ENCODE measurements at regions not wholly inside any gene's neighbourhood (a gene's known extent, or its start where the extent isn't known, plus 50 kb on each side); places are given as distances from the start of the nearest gene placed in this dataset.

DNA sequence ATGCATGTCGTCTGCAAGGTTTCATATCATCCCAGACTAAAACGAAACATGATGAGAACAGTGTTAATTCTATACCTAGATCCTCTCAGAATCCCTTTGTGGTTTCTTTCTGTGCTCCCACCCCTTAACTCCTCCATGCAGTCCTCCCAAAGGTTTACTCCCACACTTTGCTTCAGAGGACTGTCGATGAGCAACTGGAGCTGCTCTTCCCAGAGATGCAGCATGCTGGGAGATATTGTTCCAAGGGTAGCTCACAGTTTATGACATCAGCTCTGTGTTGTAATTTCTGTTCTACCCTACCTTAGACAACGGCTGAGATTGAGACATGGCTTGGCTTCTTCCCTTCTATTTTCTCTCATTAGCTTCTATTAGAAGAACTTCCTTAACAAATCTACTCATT lies 313.0 kb upstream of the COL8A1 start:
- Histone ChIP-seq H3K4me3 (ENCODE audit: low read depth, low read length, poor library complexity, severe bottlenecking) (no peak overlapping the region), H3K9me3 (ENCODE audit: low read length) (no peaks in the 10 kb centered on the region), H3K36me3 (ENCODE audit: insufficient read depth, low read length) (no peaks in the 10 kb centered on the region), H4K20me1 (ENCODE audit: insufficient read depth, low read length) (no peaks in the 10 kb centered on the region), H2AFZ (ENCODE audit: low read length) (no peak overlapping the region), H3K4me2 (ENCODE audit: low read length) (no peak overlapping the region), H3K9me2 (ENCODE audit: insufficient read depth, low read length) (no peaks in the 10 kb centered on the region), H3K27ac (ENCODE audit: low read depth, low read length, poor library complexity, severe bottlenecking) (no peak overlapping the region), H3K4me1 (ENCODE audit: insufficient read depth, low read length, poor library complexity, severe bottlenecking) (no peaks in the 10 kb centered on the region), H3K79me2 (ENCODE audit: insufficient read depth, low read depth, low read length) (no peaks in the 10 kb centered on the region)
- intact Hi-C loops (cut with micrococcal nuclease; ENCODE audit: unreplicated experiment) = no loop called here
- POLR2A ChIA-PET = no interaction called here
- CTCF ChIA-PET (ENCODE audit: unreplicated experiment) = no interaction called here
- BruUV-seq (replicated peaks) = no TSS peak
- no peak for DNase-seq (ENCODE audit: low spot score)
- no peak for TF ChIP-seq EZH2phosphoT487 (IDR thresholded peaks at IDR 0.05; ENCODE audit: borderline replicate concordance, low read depth, low read length)
- TF ChIP-seq, protein P1, sequence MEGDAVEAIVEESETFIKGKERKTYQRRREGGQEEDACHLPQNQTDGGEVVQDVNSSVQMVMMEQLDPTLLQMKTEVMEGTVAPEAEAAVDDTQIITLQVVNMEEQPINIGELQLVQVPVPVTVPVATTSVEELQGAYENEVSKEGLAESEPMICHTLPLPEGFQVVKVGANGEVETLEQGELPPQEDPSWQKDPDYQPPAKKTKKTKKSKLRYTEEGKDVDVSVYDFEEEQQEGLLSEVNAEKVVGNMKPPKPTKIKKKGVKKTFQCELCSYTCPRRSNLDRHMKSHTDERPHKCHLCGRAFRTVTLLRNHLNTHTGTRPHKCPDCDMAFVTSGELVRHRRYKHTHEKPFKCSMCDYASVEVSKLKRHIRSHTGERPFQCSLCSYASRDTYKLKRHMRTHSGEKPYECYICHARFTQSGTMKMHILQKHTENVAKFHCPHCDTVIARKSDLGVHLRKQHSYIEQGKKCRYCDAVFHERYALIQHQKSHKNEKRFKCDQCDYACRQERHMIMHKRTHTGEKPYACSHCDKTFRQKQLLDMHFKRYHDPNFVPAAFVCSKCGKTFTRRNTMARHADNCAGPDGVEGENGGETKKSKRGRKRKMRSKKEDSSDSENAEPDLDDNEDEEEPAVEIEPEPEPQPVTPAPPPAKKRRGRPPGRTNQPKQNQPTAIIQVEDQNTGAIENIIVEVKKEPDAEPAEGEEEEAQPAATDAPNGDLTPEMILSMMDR (conservative IDR thresholded peaks at IDR 0.05; ENCODE audit: low read length) = no peak

- no peak for DNase-seq (ENCODE audit: low spot score)
- no peaks in the 10 kb centered on the region for H3K4me1 ChIP-seq (ENCODE audit: insufficient read depth, low read length, poor library complexity, severe bottlenecking)
- H2AFZ ChIP-seq (ENCODE audit: low read length) = no peak overlapping the region
- no peak overlapping the region for H3K27ac ChIP-seq (ENCODE audit: low read depth, low read length, poor library complexity, severe bottlenecking)
- no peak overlapping the region for H3K4me3 ChIP-seq (ENCODE audit: low read depth, low read length, poor library complexity, severe bottlenecking)
- H3K4me2 ChIP-seq (ENCODE audit: low read length) = no peak overlapping the region
- H3K36me3 ChIP-seq (ENCODE audit: insufficient read depth, low read length) = no peaks in the 10 kb centered on the region
- H4K20me1 ChIP-seq (ENCODE audit: insufficient read depth, low read length) = no peaks in the 10 kb centered on the region
- no peaks in the 10 kb centered on the region for H3K79me2 ChIP-seq (ENCODE audit: insufficient read depth, low read depth, low read length)
- BruUV-seq (replicated peaks) = no TSS peak
- no peaks in the 10 kb centered on the region for H3K9me3 ChIP-seq (ENCODE audit: low read length)
- intact Hi-C loops (cut with micrococcal nuclease; ENCODE audit: unreplicated experiment) = no loop called here
- CTCF ChIA-PET (ENCODE audit: unreplicated experiment) = no interaction called here
- POLR2A ChIA-PET = interaction anchor here (0.7 kb wide), 1 partner anchor 363 kb away, joined by 3 read pairs; no protein-coding TSS in a partner anchor
- TF ChIP-seq EZH2phosphoT487 (IDR thresholded peaks at IDR 0.05; ENCODE audit: borderline replicate concordance, low read depth, low read length) = no peak
- no peaks in the 10 kb centered on the region for H3K9me2 ChIP-seq (ENCODE audit: insufficient read depth, low read length)
Observed at GRCh38 chr3:99324636-99325203, 313.7 kb upstream of the COL8A1 start.

DNA sequence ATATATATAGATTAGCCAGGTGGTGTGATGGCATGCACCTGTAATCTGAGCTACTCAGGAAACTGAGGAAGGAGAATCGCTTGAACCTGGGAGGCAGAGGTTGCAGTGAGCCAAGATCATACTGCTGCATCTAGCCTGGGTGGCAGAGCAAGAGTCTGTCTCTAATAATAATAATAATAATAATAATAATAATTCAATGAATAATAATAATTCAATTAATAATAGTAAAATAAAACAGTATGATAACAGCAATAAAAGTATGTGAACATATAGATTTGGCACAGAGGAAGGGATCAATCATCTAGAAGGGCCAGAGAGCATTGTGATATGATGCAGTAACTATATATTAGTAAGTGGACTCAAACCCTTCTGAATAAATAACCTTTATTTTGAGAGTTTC lies 314.5 kb upstream of the COL8A1 start:
- intact Hi-C loops (cut with micrococcal nuclease; ENCODE audit: unreplicated experiment) = no loop called here
- Histone ChIP-seq H3K9me2 (ENCODE audit: insufficient read depth, low read length) (no peaks in the 10 kb centered on the region), H3K79me2 (ENCODE audit: insufficient read depth, low read depth, low read length) (no peaks in the 10 kb centered on the region), H3K4me3 (ENCODE audit: low read depth, low read length, poor library complexity, severe bottlenecking) (no peak overlapping the region), H3K4me1 (ENCODE audit: insufficient read depth, low read length, poor library complexity, severe bottlenecking) (no peaks in the 10 kb centered on the region), H3K4me2 (ENCODE audit: low read length) (no peak overlapping the region), H3K36me3 (ENCODE audit: insufficient read depth, low read length) (no peaks in the 10 kb centered on the region), H4K20me1 (ENCODE audit: insufficient read depth, low read length) (no peaks in the 10 kb centered on the region), H2AFZ (ENCODE audit: low read length) (no peak overlapping the region), H3K9me3 (ENCODE audit: low read length) (no peaks in the 10 kb centered on the region), H3K27ac (ENCODE audit: low read depth, low read length, poor library complexity, severe bottlenecking) (no peak overlapping the region)
- CTCF ChIA-PET (ENCODE audit: unreplicated experiment) = no interaction called here
- BruUV-seq (replicated peaks) = no TSS peak
- no peak for DNase-seq (ENCODE audit: low spot score)
- POLR2A ChIA-PET = interaction anchor here (0.7 kb wide), 1 partner anchor 363 kb away, joined by 3 read pairs; no protein-coding TSS in a partner anchor
- TF ChIP-seq, protein P1 (conservative IDR thresholded peaks at IDR 0.05; ENCODE audit: low read length) = no peak
- no peak for TF ChIP-seq EZH2phosphoT487 (IDR thresholded peaks at IDR 0.05; ENCODE audit: borderline replicate concordance, low read depth, low read length)
